Activated CD4-positive, alpha-beta T cell treated with anti-CD3 and anti-CD28 coated beads, Interleukin-2, amount 10 ng/mL, durations not matched to agents 7 days and 5 days (primary cell): ENCODE measurements at regions not wholly inside any gene's neighbourhood (a gene's known extent, or its start where the extent isn't known, plus 50 kb on each side); places are given as distances from the start of the nearest gene placed in this dataset.
"Not testable (repeated sequence)": the region's sequence is repeated elsewhere in the genome, so short reads cannot be mapped to it uniquely, and the experiment has no call there.

Experiments used
- CTCF ChIA-PET: fragments of 350-600 bp; sonication (Branson Sonifier 250); formaldehyde crosslinking; loops from one replicate; lab custom pipeline; 2021; ENCODE audit warnings: antibody characterized with exemption; lab: Charles Lee
- POLR2A ChIA-PET: fragments of 350-600 bp; sonication (Branson Sonifier 250); formaldehyde crosslinking; loops from one replicate; lab custom pipeline; 2021; ENCODE audit warnings: antibody characterized with exemption; lab: Charles Lee
- DNase-seq: peaks from one replicate; pipeline ENCODE4 v3.0.0-alpha.2; 2020
- H3K27ac Mint-ChIP-seq: one replicate; pipeline ENCODE4 v1.8.0; 2021; ENCODE audit warnings: mild to moderate bottlenecking, moderate library complexity, mixed read lengths
- H3K27me3 Mint-ChIP-seq: one replicate; pipeline ENCODE4 v1.8.0; 2021; ENCODE audit warnings: mixed read lengths
- H3K36me3 Mint-ChIP-seq: one replicate; pipeline ENCODE4 v1.8.0; 2021; ENCODE audit warnings: low read depth, mixed read lengths
- H3K4me1 Mint-ChIP-seq: one replicate; pipeline ENCODE4 v1.8.0; 2021; ENCODE audit warnings: mixed read lengths
- H3K4me3 Mint-ChIP-seq: one replicate; pipeline ENCODE4 v1.8.0; 2021; ENCODE audit warnings: mild to moderate bottlenecking, moderate library complexity, mixed read lengths
- H3K9me3 Mint-ChIP-seq: one replicate; pipeline ENCODE4 v1.8.0; 2021; ENCODE audit warnings: mixed read lengths

DNA sequence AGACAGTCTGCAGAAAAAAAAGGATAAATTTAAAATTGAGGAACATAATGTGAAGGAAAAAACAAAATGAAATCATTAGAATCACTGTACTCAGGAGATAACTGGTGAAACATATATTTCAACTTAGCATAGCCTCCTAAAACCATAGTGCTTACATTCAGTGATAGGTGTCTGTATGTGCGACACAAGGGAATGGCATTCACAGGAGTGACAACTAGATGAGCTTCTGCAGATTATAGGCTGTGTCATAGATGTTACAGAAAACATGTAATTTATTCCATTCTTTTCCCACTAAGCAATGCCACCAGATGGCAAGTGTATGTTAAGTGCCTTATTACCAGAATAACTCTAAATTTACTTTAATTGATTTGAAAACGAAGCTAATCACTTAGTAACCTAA is 960.0 kb upstream of the PCDH20 start:
- Mint-ChIP-seq H3K4me1 (no peaks in the 10 kb centered on the region), H3K36me3 (no peaks in the 10 kb centered on the region), H3K4me3 (no peak overlapping the region), H3K27me3 (no peaks in the 10 kb centered on the region), H3K27ac (no peak overlapping the region), H3K9me3 (peaks cover 5% of the 10 kb centered on the region)
- DNase-seq, result no peak
- POLR2A ChIA-PET, result no interaction called here
- CTCF ChIA-PET, result no interaction called here

DNA sequence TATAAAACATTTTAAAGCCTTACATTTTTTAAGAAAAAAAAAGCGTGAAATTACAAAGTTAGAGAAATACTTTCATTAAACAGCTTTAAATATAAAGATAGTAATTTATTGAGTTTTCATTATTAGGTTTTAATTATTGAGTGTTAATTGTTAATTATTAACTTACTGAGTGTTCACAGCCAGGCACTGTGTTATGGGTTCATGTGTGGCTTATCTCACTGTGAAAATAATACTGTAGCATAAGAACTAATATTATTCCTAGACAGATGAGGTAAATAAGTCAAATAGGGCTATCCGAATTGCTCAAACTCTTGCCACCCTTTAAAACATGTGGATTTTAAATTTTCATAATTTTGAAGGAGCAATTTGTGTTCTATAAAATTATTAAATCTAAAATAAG is 956.1 kb upstream of the PCDH20 start:
- Mint-ChIP-seq H3K4me3 (no peak overlapping the region), H3K4me1 (no peaks in the 10 kb centered on the region), H3K27me3 (no peaks in the 10 kb centered on the region), H3K36me3 (no peaks in the 10 kb centered on the region), H3K9me3 (no peaks in the 10 kb centered on the region), H3K27ac (no peak overlapping the region)
- DNase-seq, result no peak
- ChIA-PET CTCF (no interaction called here), POLR2A (no interaction called here)

DNA sequence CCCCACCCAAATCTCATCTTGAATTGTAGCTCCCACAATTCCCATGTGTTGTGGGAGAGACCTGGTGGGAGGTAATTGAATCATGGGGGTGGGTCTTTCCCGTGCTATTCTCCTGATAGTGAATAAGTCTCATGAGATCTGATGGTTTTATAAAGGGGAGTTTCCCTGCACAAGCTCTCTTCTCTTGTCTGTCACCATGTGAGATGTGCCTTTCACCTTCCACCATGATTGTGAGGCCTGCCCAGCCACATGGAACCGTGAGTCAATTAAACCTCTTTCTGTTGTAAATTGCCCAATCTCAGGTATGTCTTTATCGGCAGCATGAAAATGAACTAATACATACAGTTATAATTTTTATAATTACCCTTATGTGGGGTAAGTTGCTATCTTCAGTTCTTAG is 952.3 kb upstream of the PCDH20 start:
- DNase-seq, POLR2A ChIA-PET, CTCF ChIA-PET, H3K4me3 Mint-ChIP-seq, H3K27me3 Mint-ChIP-seq, H3K36me3 Mint-ChIP-seq, H3K9me3 Mint-ChIP-seq, H3K27ac Mint-ChIP-seq, H3K4me1 Mint-ChIP-seq: not testable (repeated sequence)

DNA sequence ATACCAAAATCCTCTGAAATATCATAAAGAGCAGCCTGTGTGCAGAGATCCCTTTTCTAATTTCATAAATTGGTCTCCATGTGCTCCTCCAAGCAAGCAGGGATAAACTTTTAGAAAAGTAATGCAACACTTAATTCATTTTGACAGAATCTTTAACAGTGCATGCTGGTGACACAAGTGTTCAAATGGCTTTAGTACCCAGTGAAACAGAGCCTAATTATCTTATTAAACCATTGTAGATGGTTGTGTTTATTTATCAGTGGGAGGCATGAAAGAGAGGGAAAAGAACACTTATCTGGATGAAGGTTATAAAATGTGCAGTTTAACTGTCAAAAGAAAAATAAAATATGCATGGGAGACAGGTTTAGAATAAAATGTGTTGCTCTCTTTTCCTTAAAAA is 945.0 kb upstream of the PCDH20 start:
- H3K27me3 Mint-ChIP-seq, result no peaks in the 10 kb centered on the region
- no peak for DNase-seq
- H3K9me3 Mint-ChIP-seq, result no peaks in the 10 kb centered on the region
- CTCF ChIA-PET, result no interaction called here
- no peaks in the 10 kb centered on the region for H3K36me3 Mint-ChIP-seq
- POLR2A ChIA-PET, result no interaction called here
- no peak overlapping the region for H3K4me3 Mint-ChIP-seq
- H3K4me1 Mint-ChIP-seq, result no peaks in the 10 kb centered on the region
- H3K27ac Mint-ChIP-seq, result no peak overlapping the region

DNA sequence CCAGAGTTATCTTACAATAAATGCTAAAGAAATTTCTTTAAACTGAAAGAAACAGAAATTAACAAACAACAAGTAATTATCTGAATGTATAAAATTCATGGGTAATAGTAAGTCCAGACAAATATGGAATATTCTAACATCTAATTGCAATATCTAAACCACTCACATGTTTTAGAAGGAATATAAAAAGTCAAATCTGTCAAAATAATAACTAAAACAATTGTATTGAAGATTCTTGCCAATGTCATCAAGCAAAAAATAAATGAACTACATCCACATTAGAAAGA is 942.9 kb upstream of the PCDH20 start:
- no peak for DNase-seq
- ChIA-PET POLR2A (no interaction called here), CTCF (no interaction called here)
- no peaks in the 10 kb centered on the region for H3K9me3 Mint-ChIP-seq
- H3K4me1 Mint-ChIP-seq, result no peaks in the 10 kb centered on the region
- no peak overlapping the region for H3K27ac Mint-ChIP-seq
- H3K27me3 Mint-ChIP-seq, result no peaks in the 10 kb centered on the region
- no peaks in the 10 kb centered on the region for H3K36me3 Mint-ChIP-seq
- H3K4me3 Mint-ChIP-seq, result no peak overlapping the region

DNA sequence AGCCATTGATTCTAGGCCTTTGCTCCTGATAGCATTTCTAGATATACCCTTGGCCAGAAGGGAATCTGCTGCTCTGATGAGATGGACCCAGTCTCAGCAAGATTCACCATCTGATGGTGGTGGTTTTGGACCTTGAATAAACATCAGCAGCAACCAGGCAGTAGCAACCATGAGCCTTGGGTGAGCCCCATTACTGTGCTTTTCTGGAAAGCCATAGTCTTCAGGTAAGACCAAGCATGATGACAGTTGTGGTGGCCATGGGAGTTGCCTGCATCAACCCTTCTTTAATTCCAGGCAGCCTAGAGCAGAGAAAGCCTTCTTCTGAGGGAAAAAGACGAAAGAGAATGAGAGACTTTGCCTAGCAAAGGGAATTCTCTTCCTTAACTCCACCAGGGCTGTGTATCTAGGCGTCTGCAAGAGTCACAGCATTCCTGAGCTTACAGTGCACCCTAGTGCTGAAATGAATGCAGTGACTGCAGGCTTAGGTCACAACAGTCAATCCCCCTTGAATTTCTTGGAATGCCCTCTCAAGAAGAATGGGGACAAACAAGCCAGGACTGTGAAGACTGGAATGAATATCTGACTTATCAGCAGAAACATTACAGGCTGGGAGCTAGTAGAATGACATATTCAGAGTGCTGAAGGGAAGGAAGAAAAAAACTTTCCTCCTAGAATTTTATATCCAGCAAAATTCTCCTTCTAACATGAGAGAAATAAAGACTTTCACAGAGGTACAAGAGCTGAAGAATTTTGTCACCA is 942.4 kb upstream of the PCDH20 start:
- POLR2A ChIA-PET, result no interaction called here
- no peak overlapping the region for H3K27ac Mint-ChIP-seq
- no peaks in the 10 kb centered on the region for H3K9me3 Mint-ChIP-seq
- no peaks in the 10 kb centered on the region for H3K27me3 Mint-ChIP-seq
- CTCF ChIA-PET, result no interaction called here
- no peak for DNase-seq
- no peak overlapping the region for H3K4me3 Mint-ChIP-seq
- no peaks in the 10 kb centered on the region for H3K4me1 Mint-ChIP-seq
- no peaks in the 10 kb centered on the region for H3K36me3 Mint-ChIP-seq

DNA sequence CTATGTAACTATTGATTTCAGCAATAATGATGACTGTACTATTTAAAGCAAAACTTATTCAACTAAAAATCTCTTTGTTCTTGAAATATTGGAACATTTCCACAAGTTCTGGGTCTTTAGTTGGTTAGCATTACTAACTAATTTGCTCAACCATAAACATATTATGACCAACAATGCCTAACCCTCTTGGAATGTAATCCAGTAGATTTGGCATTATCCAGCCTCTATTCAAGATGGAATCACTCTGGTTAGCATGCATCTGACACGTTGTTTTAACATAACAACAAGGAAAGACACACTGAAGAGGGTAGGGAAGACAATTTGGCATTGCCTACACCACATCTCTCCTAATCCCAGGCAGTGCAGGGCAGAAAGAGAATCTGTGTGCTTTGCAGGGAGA is 941.3 kb upstream of the PCDH20 start:
- H3K4me1 Mint-ChIP-seq, result no peaks in the 10 kb centered on the region

DNA sequence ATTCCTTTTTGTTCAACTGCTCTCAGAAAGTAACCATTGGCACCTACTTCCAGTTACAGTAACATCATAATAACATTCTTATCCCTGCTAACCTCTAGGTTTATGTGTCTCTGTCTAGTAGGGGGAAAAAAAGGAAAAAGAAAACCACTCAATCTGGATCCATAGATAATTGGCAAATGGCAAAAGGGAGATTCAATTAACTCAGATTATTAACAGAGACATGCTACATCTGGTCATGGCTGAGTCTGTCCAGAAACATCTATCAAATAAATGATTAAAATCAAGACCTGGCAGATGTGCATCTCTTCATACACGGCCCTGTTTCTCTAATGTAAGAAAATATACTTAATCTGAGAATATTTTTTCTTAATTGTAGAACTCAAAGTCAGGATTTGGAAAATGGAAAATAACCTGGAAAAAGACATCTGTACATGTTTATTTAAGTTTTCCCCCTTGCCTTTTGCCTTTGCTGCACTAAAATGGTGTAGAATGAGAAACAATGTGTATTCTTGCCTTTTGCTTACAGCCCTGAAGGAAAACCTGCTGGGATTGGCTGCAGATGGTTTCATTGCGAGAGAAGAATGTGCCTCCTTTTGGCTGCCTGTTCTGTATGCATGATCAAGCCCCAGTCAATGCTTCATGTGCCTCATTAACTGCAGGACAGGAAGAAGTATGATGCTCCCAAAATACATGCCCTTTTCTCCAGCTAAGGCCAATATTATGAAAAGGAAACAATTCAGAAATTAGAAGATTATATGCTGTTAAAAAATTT is 921.6 kb upstream of the PCDH20 start:
- DNase-seq, result no peak
- Mint-ChIP-seq H3K36me3 (no peaks in the 10 kb centered on the region), H3K27ac (no peak overlapping the region), H3K4me1 (no peaks in the 10 kb centered on the region), H3K27me3 (no peaks in the 10 kb centered on the region), H3K4me3 (no peak overlapping the region), H3K9me3 (no peaks in the 10 kb centered on the region)
- ChIA-PET CTCF (no interaction called here), POLR2A (no interaction called here)

More for the DNA sequence above, 941.3 kb upstream of the PCDH20 start:
- no peak overlapping the region for H3K4me3 Mint-ChIP-seq
- ChIA-PET CTCF (no interaction called here), POLR2A (no interaction called here)
- no peak overlapping the region for H3K27ac Mint-ChIP-seq
- no peaks in the 10 kb centered on the region for H3K9me3 Mint-ChIP-seq
- DNase-seq, result no peak
- H3K36me3 Mint-ChIP-seq, result no peaks in the 10 kb centered on the region
- H3K27me3 Mint-ChIP-seq, result no peaks in the 10 kb centered on the region

DNA sequence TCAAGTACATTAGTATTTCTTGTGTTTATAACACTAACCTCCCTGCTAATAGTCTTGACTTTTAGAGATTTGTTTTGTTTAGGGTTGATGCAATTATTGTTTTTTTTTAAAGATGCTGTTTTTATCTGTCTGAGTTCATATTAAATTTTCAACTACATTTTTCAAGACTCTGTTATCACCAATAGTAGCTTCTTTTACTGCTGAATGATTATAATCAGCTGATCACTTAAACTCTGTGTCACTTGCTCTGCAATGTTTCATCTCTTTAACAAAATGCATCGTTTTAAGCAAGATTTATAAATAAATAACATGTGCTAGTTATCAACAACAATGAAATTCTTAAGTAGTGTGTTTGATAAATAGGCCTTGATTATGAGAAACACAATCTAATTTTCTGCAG is 920.9 kb upstream of the PCDH20 start:
- Mint-ChIP-seq H3K36me3 (no peaks in the 10 kb centered on the region), H3K27ac (no peak overlapping the region), H3K27me3 (no peaks in the 10 kb centered on the region), H3K4me3 (no peak overlapping the region), H3K4me1 (no peaks in the 10 kb centered on the region), H3K9me3 (no peaks in the 10 kb centered on the region)
- ChIA-PET POLR2A (no interaction called here), CTCF (no interaction called here)
- no peak for DNase-seq

DNA sequence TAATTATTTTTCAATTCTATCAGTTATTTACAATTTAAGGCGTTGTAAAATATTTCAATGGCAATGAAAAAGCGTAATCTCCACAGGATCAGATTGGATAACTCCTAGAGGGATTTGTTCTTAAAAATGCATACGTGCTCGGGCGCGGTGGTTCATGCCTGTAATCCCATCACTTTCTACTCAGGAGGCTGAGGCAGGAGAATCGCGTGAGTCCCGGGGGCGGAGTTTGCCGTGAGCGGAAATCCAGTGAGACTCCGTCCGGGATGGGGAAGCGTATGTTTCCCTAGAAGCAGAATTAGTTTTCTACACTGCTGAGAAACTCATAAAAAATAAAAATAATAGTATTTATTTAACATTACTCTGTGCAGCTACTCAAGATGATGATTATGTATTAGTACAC is 917.8 kb upstream of the PCDH20 start:
- no peak for DNase-seq
- Mint-ChIP-seq H3K27me3 (no peaks in the 10 kb centered on the region), H3K4me1 (no peaks in the 10 kb centered on the region), H3K4me3 (no peak overlapping the region), H3K9me3 (no peaks in the 10 kb centered on the region), H3K36me3 (no peaks in the 10 kb centered on the region), H3K27ac (no peak overlapping the region)
- ChIA-PET CTCF (no interaction called here), POLR2A (no interaction called here)

DNA sequence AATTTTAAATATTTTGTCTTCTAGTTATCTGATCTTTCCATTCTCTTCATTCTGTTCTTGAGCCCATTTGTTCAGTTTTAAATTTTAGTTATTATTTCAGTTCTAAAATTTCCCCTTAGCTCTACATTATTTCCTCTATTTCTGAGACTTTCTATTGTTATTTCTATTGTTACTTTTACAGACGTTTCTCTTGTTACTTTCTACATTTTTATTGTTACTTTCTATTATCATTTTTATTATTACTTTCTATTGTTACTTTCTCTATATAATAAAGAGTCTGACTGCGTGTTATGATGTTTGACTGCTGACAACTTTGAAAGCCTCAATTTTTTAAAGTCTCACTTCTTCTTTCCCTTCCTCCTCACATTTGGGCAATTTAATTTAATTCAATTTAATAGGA is 915.7 kb upstream of the PCDH20 start:
- DNase-seq, result no peak
- Mint-ChIP-seq H3K4me3 (no peak overlapping the region), H3K27me3 (no peaks in the 10 kb centered on the region), H3K36me3 (no peaks in the 10 kb centered on the region), H3K4me1 (no peaks in the 10 kb centered on the region), H3K27ac (no peak overlapping the region), H3K9me3 (no peaks in the 10 kb centered on the region)
- POLR2A ChIA-PET, result interaction anchor here (0.6 kb wide), 1 partner anchor 233 kb away, joined by 3 read pairs; no protein-coding TSS in a partner anchor
- CTCF ChIA-PET, result no interaction called here

DNA sequence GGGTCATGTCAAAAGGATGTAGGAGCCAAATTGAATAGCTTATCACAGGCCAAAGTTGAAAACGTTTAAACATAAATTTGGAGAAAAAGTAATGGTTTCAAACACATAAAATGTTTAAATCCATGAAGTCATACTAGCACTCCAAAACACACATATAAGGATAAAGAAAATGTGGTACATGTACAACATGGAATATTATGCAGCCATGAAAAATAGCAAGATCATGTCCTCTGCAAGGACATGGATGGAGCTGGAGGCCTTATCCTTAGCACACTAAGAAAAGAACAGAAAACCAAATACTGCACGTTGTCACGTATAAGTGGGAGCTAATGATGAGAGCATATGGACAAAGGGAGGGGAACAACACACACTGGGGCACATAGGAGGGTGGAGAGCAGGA is 911.7 kb upstream of the PCDH20 start:
- no peak for DNase-seq
- Mint-ChIP-seq H3K9me3 (no peaks in the 10 kb centered on the region), H3K27ac (no peak overlapping the region), H3K4me1 (no peaks in the 10 kb centered on the region), H3K36me3 (no peaks in the 10 kb centered on the region), H3K27me3 (no peaks in the 10 kb centered on the region), H3K4me3 (no peak overlapping the region)
- ChIA-PET CTCF (no interaction called here), POLR2A (no interaction called here)

DNA sequence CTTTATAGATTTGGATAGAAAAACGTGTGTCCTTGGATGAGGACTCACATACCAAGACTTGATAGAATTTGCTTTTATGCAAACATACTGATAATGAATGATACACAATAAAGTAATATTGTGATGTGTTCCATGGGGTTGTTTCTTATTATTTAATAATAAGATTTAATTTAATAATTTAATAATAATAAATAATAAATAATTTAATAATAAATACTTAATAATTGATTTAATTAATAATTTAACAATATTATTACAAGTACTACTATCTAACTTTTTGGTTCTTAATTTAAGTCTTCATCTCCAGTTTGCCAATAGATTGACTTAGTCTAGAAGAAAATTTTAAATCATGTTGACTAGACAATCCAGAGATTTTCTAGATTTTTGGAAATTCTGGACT is 909.2 kb upstream of the PCDH20 start:
- Mint-ChIP-seq H3K27me3 (no peaks in the 10 kb centered on the region), H3K36me3 (no peaks in the 10 kb centered on the region), H3K4me1 (no peaks in the 10 kb centered on the region), H3K27ac (no peak overlapping the region), H3K4me3 (no peak overlapping the region), H3K9me3 (no peaks in the 10 kb centered on the region)
- ChIA-PET POLR2A (no interaction called here), CTCF (no interaction called here)
- no peak for DNase-seq

DNA sequence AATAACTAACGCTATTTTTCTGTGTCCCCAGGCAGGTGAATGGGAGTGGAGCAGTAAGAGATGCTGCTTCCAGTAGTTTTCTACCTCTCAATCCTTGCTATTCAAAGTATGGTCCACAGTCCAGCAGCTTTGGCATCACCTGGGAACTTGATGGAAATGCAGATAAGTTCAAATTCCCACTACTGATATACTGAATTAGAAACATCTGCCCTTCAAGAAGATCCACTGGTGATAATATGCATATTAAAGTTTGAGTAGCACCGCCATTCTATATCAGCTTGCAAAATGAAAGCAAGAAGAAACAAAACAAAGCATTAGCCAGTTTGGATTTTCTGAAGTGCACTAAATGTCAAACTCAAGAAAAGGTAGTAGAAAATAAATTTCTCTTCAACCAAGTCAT is 906.2 kb upstream of the PCDH20 start:
- no peak for DNase-seq
- ChIA-PET POLR2A (no interaction called here), CTCF (no interaction called here)
- no peak overlapping the region for H3K4me3 Mint-ChIP-seq
- H3K36me3 Mint-ChIP-seq, result no peaks in the 10 kb centered on the region
- no peak overlapping the region for H3K27ac Mint-ChIP-seq
- H3K9me3 Mint-ChIP-seq, result no peaks in the 10 kb centered on the region
- H3K27me3 Mint-ChIP-seq, result no peaks in the 10 kb centered on the region
- H3K4me1 Mint-ChIP-seq, result no peaks in the 10 kb centered on the region
